Chondrocyte (in vitro differentiated cells): ENCODE measurements at regions not wholly inside any gene's neighbourhood (a gene's known extent, or its start where the extent isn't known, plus 50 kb on each side); places are given as distances from the start of the nearest gene placed in this dataset.

Experiments
- DNase-seq: peaks from one replicate; pipeline ENCODE4 v3.0.0; 2021; ENCODE audit warnings: mixed read lengths, low spot score
- H3K27ac Mint-ChIP-seq: one replicate; pipeline ENCODE4 v1.8.0; 2021; ENCODE audit warnings: mild to moderate bottlenecking, moderate library complexity, mixed read lengths; ENCODE audit not compliant: unreplicated experiment
- H3K27me3 Mint-ChIP-seq: 2 replicates; pipeline ENCODE4 v1.8.0; 2021; ENCODE audit warnings: low read depth, mixed read lengths
- H3K36me3 Mint-ChIP-seq: 2 replicates; pipeline ENCODE4 v1.8.0; 2021; ENCODE audit warnings: low read depth, mixed read lengths
- H3K4me1 Mint-ChIP-seq: 2 replicates; pipeline ENCODE4 v1.8.0; 2021; ENCODE audit warnings: low read depth, mild to moderate bottlenecking, mixed read lengths
- H3K4me3 Mint-ChIP-seq: one replicate; pipeline ENCODE4 v1.8.0; 2021; ENCODE audit warnings: mild to moderate bottlenecking, moderate library complexity, mixed read lengths; ENCODE audit not compliant: unreplicated experiment
- H3K9me3 Mint-ChIP-seq: 2 replicates; pipeline ENCODE4 v1.8.0; 2021; ENCODE audit warnings: low read depth, mixed read lengths
- TF ChIP-seq, protein P1 (sequence below): fragments of 200-600 bp; sonication (generic); IDR thresholded peaks from 2 replicates; pipeline ENCODE4 v1.5.0; 2021; ENCODE audit warnings: antibody characterized with exemption, mild to moderate bottlenecking, moderate library complexity

DNA sequence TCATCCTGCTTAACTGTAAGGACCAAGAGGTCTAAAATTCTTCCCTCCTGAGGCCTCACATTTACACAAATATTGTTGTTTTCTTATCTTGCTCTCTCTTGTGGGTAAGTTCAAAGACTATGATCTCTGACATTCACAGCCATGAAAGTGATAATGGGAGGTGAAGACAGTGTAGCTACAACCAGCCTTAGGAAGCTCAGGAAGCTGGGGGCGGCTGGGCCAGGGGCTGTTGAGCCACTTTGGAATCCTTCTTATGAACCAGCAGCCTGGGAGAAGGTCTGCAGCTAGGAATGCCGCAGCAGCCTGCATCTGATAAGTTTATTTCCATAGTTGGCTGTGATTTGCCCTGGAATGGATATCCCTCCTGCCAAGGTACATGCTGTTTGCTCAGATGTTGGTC, 316.2 kb downstream of the STIM2 start:
- Mint-ChIP-seq H3K36me3 (no peaks in the 10 kb centered on the region), H3K4me1 (no peaks in the 10 kb centered on the region), H3K9me3 (no peaks in the 10 kb centered on the region), H3K4me3 (no peak overlapping the region), H3K27me3 (peaks cover 10% of the 10 kb centered on the region), H3K27ac (no peak overlapping the region)
- TF ChIP-seq, protein P1, sequence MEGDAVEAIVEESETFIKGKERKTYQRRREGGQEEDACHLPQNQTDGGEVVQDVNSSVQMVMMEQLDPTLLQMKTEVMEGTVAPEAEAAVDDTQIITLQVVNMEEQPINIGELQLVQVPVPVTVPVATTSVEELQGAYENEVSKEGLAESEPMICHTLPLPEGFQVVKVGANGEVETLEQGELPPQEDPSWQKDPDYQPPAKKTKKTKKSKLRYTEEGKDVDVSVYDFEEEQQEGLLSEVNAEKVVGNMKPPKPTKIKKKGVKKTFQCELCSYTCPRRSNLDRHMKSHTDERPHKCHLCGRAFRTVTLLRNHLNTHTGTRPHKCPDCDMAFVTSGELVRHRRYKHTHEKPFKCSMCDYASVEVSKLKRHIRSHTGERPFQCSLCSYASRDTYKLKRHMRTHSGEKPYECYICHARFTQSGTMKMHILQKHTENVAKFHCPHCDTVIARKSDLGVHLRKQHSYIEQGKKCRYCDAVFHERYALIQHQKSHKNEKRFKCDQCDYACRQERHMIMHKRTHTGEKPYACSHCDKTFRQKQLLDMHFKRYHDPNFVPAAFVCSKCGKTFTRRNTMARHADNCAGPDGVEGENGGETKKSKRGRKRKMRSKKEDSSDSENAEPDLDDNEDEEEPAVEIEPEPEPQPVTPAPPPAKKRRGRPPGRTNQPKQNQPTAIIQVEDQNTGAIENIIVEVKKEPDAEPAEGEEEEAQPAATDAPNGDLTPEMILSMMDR, result no peak
- no peak for DNase-seq

DNA sequence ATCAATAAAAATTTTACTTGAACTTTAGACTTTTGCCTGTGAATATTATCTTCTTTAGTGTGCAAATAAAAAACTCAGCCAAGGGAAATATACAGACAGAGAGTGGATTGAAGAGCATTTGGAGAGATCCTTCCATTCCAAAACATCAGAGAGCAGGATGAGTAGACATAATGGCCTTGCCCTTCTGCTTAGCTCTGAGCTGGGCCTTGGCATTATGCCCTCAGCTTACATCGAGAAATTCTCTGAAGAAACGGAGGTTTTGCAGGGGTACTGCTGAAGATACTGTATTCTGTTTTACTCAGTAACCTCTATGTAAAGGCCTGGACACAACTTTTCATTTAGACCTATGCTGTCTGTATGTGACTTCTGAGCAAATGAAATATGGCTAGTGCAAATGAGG, 317.4 kb downstream of the STIM2 start:
- Mint-ChIP-seq H3K27me3 (peaks cover 15% of the 10 kb centered on the region), H3K4me3 (no peak overlapping the region), H3K27ac (no peak overlapping the region), H3K4me1 (no peaks in the 10 kb centered on the region), H3K36me3 (no peaks in the 10 kb centered on the region), H3K9me3 (no peaks in the 10 kb centered on the region)
- TF ChIP-seq, protein P1, result no peak
- no peak for DNase-seq

DNA sequence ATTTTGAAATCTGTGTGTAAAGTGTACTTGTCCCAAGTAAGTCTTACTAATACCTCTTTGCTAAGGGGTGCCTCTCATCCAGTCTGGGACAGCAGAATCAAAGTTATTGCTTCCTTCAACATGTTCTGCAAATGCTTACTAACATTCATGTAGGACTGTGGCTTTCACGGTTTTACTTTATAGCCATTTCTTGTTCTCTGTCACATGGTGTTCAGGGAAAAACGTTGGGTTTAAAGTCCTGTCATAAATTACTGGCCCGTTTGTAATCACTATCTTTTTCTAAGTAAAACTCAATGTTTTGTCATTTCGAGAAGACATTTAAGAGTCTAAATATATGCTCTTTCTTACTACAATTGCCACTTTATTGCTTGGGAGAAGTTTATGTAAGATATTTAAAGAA, 321.1 kb downstream of the STIM2 start:
- no peak for DNase-seq
- H3K27ac Mint-ChIP-seq, result no peak overlapping the region
- TF ChIP-seq, protein P1, result no peak
- no peak overlapping the region for H3K4me3 Mint-ChIP-seq
- no peaks in the 10 kb centered on the region for H3K9me3 Mint-ChIP-seq
- H3K4me1 Mint-ChIP-seq, result no peaks in the 10 kb centered on the region
- H3K36me3 Mint-ChIP-seq, result no peaks in the 10 kb centered on the region
- peaks cover 14% of the 10 kb centered on the region for H3K27me3 Mint-ChIP-seq

DNA sequence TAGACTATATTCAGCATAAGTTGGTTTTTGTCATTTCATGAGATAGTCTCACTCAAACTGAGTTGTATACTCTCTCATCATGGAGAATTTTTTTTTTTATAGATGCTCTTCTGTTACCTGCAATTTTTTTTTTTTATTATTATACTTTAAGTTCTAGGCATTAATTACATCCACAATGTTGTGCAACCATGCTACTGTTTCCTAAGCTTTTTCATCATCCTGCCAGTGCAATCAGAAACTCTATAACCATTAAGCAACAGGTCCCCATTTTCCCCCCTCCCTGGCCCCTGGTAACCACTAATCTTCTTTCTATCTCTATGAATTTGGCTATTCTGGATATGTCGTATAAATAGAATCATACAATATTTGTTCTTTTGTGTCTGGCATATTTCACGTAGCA, 321.6 kb downstream of the STIM2 start:
- no peaks in the 10 kb centered on the region for H3K4me1 Mint-ChIP-seq
- no peak for DNase-seq
- no peak overlapping the region for H3K4me3 Mint-ChIP-seq
- H3K27ac Mint-ChIP-seq, result no peak overlapping the region
- H3K9me3 Mint-ChIP-seq, result no peaks in the 10 kb centered on the region
- TF ChIP-seq, protein P1, result no peak
- H3K27me3 Mint-ChIP-seq, result peaks cover 13% of the 10 kb centered on the region
- no peaks in the 10 kb centered on the region for H3K36me3 Mint-ChIP-seq

DNA sequence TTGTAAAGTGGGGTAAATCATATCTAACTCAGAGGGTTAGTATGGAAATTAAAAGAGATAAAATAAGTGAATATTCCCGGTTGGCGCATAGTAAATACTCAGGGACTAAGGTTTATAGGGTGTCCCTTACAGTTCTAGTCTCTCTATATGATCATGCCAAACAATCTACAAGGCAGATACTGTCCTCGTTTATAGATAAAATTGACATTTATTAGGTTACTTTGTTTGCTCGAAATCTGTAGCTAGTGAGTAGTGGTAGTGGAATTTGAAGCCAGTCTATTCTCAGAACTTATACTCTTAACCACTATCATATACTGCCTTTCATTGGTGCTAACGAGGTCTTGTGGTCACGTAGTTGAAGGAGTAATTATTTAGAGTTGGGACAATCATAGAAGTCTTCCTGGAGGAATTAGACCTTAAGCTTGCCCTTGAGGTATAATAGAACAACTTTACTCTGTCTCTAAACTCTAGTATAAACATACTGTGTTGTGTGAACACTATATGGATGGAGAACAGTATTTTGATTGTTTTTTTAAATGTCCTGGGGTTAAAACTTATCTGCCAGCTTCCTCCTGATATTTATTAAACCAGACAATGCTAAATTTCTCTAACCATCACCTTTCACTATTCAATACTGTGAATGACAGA, 324.0 kb downstream of the STIM2 start:
- Mint-ChIP-seq H3K4me1 (no peaks in the 10 kb centered on the region), H3K9me3 (no peaks in the 10 kb centered on the region), H3K27me3 (peaks cover 9% of the 10 kb centered on the region), H3K27ac (no peak overlapping the region), H3K36me3 (no peaks in the 10 kb centered on the region), H3K4me3 (no peak overlapping the region)
- no peak for DNase-seq
- TF ChIP-seq, protein P1, result no peak
